OCI-LY1 (cell line): ENCODE measurements at regions not wholly inside any gene's neighbourhood (a gene's known extent, or its start where the extent isn't known, plus 50 kb on each side); places are given as distances from the start of the nearest gene placed in this dataset.
"Not testable (repeated sequence)": the region's sequence is repeated elsewhere in the genome, so short reads cannot be mapped to it uniquely, and the experiment has no call there.

Experiments
- H2AFZ ChIP-seq: fragments of 200-600 bp; sonication (generic), shearing (Covaris generic); 2 replicates; pipeline ENCODE4 v1.6.0; 2014; ENCODE audit warnings: antibody characterized with exemption, mild to moderate bottlenecking, low read length
- H3F3A ChIP-seq: fragments of 200-600 bp; sonication (generic), shearing (Covaris generic); 2 replicates; pipeline ENCODE4 v1.6.0; 2014; ENCODE audit warnings: mild to moderate bottlenecking, antibody characterized with exemption, low read length, moderate library complexity; ENCODE audit not compliant: insufficient read depth
- H3K27ac ChIP-seq: fragments of 200-600 bp; sonication (generic); 2 replicates; pipeline ENCODE4 v1.5.1; 2014; ENCODE audit warnings: low read length, mixed run types, mild to moderate bottlenecking, low read depth; ENCODE audit not compliant: poor library complexity, severe bottlenecking
- H3K27me3 ChIP-seq: fragments of 200-600 bp; sonication (generic); 2 replicates; pipeline ENCODE4 v1.6.0; 2014; ENCODE audit warnings: antibody characterized with exemption, mild to moderate bottlenecking, low read length, moderate library complexity; ENCODE audit not compliant: insufficient read depth
- H3K36me3 ChIP-seq: fragments of 200-600 bp; sonication (generic); 2 replicates; pipeline ENCODE4 v1.6.1; 2014; ENCODE audit warnings: mild to moderate bottlenecking, antibody characterized with exemption, low read length, moderate library complexity, mixed read lengths; ENCODE audit not compliant: insufficient read depth
- H3K4me1 ChIP-seq: fragments of 200-600 bp; sonication (generic); 2 replicates; pipeline ENCODE4 v1.5.1; 2014; ENCODE audit warnings: mild to moderate bottlenecking, low read length, moderate library complexity; ENCODE audit not compliant: insufficient read depth, severe bottlenecking
- H3K4me2 ChIP-seq: fragments of 200-600 bp; sonication (generic), shearing (Covaris generic); 2 replicates; pipeline ENCODE4 v1.6.1; 2014; ENCODE audit warnings: low read length
- H3K4me3 ChIP-seq: fragments of 200-600 bp; sonication (generic); 2 replicates; pipeline ENCODE4 v1.5.1; 2014; ENCODE audit warnings: low read length, low read depth, mild to moderate bottlenecking, mixed read lengths; ENCODE audit not compliant: poor library complexity, severe bottlenecking
- H3K79me2 ChIP-seq: fragments of 200-600 bp; shearing (Covaris generic); 2 replicates; pipeline ENCODE4 v1.6.1; 2016; ENCODE audit warnings: mixed run types, low read length, mixed read lengths; ENCODE audit not compliant: insufficient read depth
- H3K9ac ChIP-seq: fragments of 200-600 bp; sonication (generic), shearing (Covaris generic); 2 replicates; pipeline ENCODE4 v1.6.1; 2014; ENCODE audit warnings: mild to moderate bottlenecking, low read length, mixed read lengths
- H3K9me2 ChIP-seq: fragments of 200-600 bp; sonication (generic), shearing (Covaris generic); 2 replicates; pipeline ENCODE4 v1.6.1; 2014; ENCODE audit warnings: low read depth, mild to moderate bottlenecking, low read length, mixed read lengths
- H3K9me3 ChIP-seq: fragments of 200-600 bp; shearing (Covaris generic); 2 replicates; pipeline ENCODE4 v1.6.1; 2014; ENCODE audit warnings: low read length, mixed read lengths
- H4K20me1 ChIP-seq: fragments of 200-600 bp; sonication (generic), shearing (Covaris generic); 2 replicates; pipeline ENCODE4 v1.6.0; 2016; ENCODE audit warnings: mild to moderate bottlenecking, low read length; ENCODE audit not compliant: insufficient read depth
- EZH2 ChIP-seq: fragments of 200-600 bp; sonication (generic), shearing (Covaris generic); IDR thresholded peaks from 2 replicates; pipeline ENCODE4 v1.8.0; 2017; ENCODE audit warnings: borderline replicate concordance, mixed run types, mild to moderate bottlenecking, antibody characterized with exemption, low read length, moderate library complexity, mixed read lengths
- TF ChIP-seq, protein P1 (sequence below): fragments of 200-600 bp; sonication (generic), shearing (Covaris generic); IDR thresholded peaks from 2 replicates; pipeline ENCODE4 v1.5.1; 2017; ENCODE audit warnings: mild to moderate bottlenecking, antibody characterized with exemption, low read length, moderate library complexity, mixed read lengths

DNA sequence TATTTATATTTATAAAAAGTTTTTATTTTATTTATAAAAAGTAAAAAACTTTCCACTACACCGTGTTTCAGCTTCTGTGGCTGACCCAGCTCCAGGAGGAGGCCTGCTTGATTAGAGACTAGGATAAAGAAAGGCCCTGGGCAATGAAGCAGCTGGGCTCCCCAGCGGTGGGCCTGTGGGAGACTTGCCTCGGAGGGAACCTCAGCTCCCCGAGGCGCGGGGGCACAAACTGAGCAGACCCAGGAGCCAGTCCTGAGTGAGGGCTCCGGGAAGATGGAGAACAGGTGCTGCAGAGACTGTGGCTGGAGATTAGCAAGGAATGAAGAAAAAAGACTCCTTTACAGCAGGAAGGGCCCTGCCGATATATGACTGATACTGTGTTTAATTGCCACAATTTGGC, 63.8 kb upstream of the GJB6 start:
- H3K4me2 ChIP-seq, result no peak overlapping the region
- H3K36me3 ChIP-seq, result no peaks in the 10 kb centered on the region
- H3K27me3 ChIP-seq, result 0 out of 2 replicates have a peak, but pooled peaks cover 4% of the 10 kb centered on the region
- H3K9ac ChIP-seq, result no peak overlapping the region
- no peak for TF ChIP-seq EZH2
- TF ChIP-seq, protein P1, sequence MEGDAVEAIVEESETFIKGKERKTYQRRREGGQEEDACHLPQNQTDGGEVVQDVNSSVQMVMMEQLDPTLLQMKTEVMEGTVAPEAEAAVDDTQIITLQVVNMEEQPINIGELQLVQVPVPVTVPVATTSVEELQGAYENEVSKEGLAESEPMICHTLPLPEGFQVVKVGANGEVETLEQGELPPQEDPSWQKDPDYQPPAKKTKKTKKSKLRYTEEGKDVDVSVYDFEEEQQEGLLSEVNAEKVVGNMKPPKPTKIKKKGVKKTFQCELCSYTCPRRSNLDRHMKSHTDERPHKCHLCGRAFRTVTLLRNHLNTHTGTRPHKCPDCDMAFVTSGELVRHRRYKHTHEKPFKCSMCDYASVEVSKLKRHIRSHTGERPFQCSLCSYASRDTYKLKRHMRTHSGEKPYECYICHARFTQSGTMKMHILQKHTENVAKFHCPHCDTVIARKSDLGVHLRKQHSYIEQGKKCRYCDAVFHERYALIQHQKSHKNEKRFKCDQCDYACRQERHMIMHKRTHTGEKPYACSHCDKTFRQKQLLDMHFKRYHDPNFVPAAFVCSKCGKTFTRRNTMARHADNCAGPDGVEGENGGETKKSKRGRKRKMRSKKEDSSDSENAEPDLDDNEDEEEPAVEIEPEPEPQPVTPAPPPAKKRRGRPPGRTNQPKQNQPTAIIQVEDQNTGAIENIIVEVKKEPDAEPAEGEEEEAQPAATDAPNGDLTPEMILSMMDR, result no peak
- no peaks in the 10 kb centered on the region for H3F3A ChIP-seq
- H3K4me3 ChIP-seq, result no peak overlapping the region
- H3K9me3 ChIP-seq, result no peaks in the 10 kb centered on the region
- H3K9me2 ChIP-seq, result no peaks in the 10 kb centered on the region
- no peaks in the 10 kb centered on the region for H4K20me1 ChIP-seq
- no peak overlapping the region for H3K27ac ChIP-seq
- no peak overlapping the region for H2AFZ ChIP-seq
- H3K4me1 ChIP-seq, result no peaks in the 10 kb centered on the region
- H3K79me2 ChIP-seq, result no peaks in the 10 kb centered on the region

DNA sequence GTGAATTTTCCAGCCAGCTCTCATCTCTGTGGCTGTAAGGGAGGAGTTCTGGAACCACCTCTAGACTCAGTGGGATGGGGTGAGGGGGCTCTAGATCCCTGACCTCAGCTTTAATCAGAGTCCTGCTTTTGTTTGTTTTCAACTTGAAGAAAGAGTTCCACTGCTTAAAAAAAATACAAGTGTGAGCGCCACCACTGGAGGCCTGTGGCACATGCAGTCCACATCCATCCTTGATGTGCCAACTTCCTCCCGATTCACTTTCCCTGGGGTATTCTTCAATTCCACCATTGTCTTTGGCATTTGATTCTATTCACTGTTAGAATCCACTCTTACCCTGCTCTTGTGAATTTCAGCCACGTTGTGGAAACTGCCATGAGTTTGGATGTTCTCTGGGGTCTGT, 62.4 kb upstream of the GJB6 start:
- Histone ChIP-seq H3K9ac (no peak overlapping the region), H3K27ac (no peak overlapping the region), H3K36me3 (no peaks in the 10 kb centered on the region), H3K9me2 (no peaks in the 10 kb centered on the region), H3K4me2 (no peak overlapping the region), H4K20me1 (no peaks in the 10 kb centered on the region), H3K27me3 (0 out of 2 replicates have a peak, but pooled peaks cover 4% of the 10 kb centered on the region), H3K9me3 (no peaks in the 10 kb centered on the region), H3K4me1 (no peaks in the 10 kb centered on the region), H2AFZ (no peak overlapping the region), H3K4me3 (no peak overlapping the region), H3K79me2 (no peaks in the 10 kb centered on the region), H3F3A (no peaks in the 10 kb centered on the region)
- TF ChIP-seq, protein P1, result peak; percentile 29; the same call in 1 of the 2 replicates
- no peak for TF ChIP-seq EZH2

DNA sequence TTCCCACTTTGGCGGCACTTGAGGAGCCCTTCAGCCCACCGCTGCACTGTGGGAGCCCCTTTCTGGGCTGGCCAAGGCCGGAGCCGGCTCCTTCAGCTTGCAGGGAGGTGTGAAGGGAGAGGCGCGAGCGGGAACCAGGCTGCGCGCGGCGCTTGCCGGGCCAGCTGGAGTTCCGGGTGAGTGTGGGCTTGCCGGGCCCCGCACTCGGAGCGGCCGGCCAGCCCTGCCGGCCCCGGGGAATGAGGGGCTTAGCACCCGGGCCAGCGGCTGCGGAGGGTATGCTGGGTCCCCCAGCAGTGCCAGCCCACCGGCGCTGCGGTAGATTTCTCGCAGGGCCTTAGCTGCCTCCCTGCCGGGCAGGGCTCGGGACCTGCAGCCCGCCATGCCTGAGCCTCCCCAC, 60.2 kb upstream of the GJB6 start:
- H3F3A ChIP-seq, H2AFZ ChIP-seq, H3K9me3 ChIP-seq, H3K27ac ChIP-seq, H3K27me3 ChIP-seq, H3K36me3 ChIP-seq, H3K4me2 ChIP-seq, H3K4me1 ChIP-seq, H3K9me2 ChIP-seq, H3K4me3 ChIP-seq, H3K9ac ChIP-seq, H3K79me2 ChIP-seq, H4K20me1 ChIP-seq: not testable (repeated sequence)

DNA sequence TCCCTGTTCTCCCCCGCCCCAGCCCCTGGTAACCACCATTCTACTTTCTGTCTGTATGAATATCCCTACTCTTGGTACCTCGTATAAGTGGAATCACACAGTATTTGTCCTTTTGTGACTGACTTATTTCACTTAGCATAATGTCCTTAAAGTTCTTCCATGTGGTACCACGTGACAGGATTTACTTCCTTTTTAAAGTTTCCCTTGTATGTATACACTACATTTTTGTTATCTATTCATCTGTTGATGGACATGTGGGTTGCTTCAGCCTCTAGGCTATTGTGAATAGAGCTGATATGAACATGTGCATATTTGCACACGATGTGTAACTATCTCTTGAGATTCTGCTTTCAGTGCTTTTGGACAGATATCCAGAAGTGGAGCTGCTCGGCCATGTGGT, 59.6 kb upstream of the GJB6 start:
- Histone ChIP-seq H2AFZ (no peak overlapping the region), H3K9ac (no peak overlapping the region), H3K27ac (no peak overlapping the region), H3F3A (no peaks in the 10 kb centered on the region), H3K4me1 (no peaks in the 10 kb centered on the region), H3K4me3 (no peak overlapping the region), H3K4me2 (no peak overlapping the region), H3K9me2 (no peaks in the 10 kb centered on the region), H3K9me3 (no peaks in the 10 kb centered on the region), H3K36me3 (no peaks in the 10 kb centered on the region), H4K20me1 (no peaks in the 10 kb centered on the region), H3K27me3 (0 out of 2 replicates have a peak, but pooled peaks cover 4% of the 10 kb centered on the region), H3K79me2 (no peaks in the 10 kb centered on the region)
- TF ChIP-seq, protein P1, result no peak
- no peak for TF ChIP-seq EZH2
